ENCODE measurements at regions not wholly inside any gene's neighbourhood (a gene's known extent, or its start where the extent isn't known, plus 50 kb on each side); places are given as distances from the start of the nearest gene placed in this dataset.

DNA sequence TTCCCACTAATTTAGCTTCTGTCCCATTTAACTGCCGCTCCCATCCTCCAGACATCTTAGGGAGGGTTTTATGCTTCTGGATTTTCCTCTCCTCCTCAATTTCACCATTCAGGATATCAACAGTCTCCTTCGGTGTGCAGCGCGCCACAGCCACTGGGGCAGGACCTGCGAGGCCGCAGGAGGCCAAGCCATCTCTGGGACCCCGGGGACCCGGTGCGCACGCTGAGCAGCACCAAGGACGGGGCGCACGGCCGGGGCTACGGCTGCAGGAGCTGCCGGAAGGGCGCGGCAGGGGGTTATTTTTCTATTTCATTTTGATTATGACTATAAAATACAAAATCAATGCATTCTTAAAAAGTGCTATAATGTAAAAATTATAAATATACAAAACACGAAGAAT is 1238.4 kb upstream of the NCAM2 start:
- WGBS, 2 donors (ENCODE audit: low coverage in 1 of 2) = 92 to 98% methylated on average over 9 to 10 of the region's 19 CpGs
- TF ChIP-seq POLR2AphosphoS5 (IDR thresholded peaks at IDR 0.05) (no peak), POLR2A (IDR thresholded peaks at IDR 0.05) (no peak), EP300 (IDR thresholded peaks at IDR 0.05) (no peak), CTCF (IDR thresholded peaks at IDR 0.05) (no peak)

GRCh38 chr21:19767546-19767945 is 1230.7 kb upstream of the NCAM2 start:
- H3K27ac ChIP-seq = no peak overlapping the region
- WGBS, 2 donors (ENCODE audit: low coverage in 1 of 2) = 50 to 56% methylated on average over 1 of the region's 1 CpG
- no peak overlapping the region for H3K4me3 ChIP-seq
- H3K9me3 ChIP-seq = no peaks in the 10 kb centered on the region
- no peak for ATAC-seq
- no peaks in the 10 kb centered on the region for H3K4me1 ChIP-seq
- no peaks in the 10 kb centered on the region for H3K36me3 ChIP-seq
- no peak for TF ChIP-seq EP300 (IDR thresholded peaks at IDR 0.05)
- H3K27me3 ChIP-seq = no peaks in the 10 kb centered on the region

More for the DNA sequence above, 1238.4 kb upstream of the NCAM2 start:
- Histone ChIP-seq H3K27ac (no peak overlapping the region), H3K4me1 (no peaks in the 10 kb centered on the region), H3K27me3 (no peaks in the 10 kb centered on the region), H3K36me3 (no peaks in the 10 kb centered on the region), H3K4me3 (no peak overlapping the region), H3K9me3 (no peaks in the 10 kb centered on the region)
- no peak for ATAC-seq

- no peak for ATAC-seq
- Histone ChIP-seq H3K27me3 (no peaks in the 10 kb centered on the region), H3K36me3 (no peaks in the 10 kb centered on the region), H3K4me1 (no peaks in the 10 kb centered on the region), H3K27ac (no peak overlapping the region), H3K9me3 (no peaks in the 10 kb centered on the region), H3K4me3 (no peak overlapping the region)
- TF ChIP-seq POLR2A (IDR thresholded peaks at IDR 0.05) = no peak
- TF ChIP-seq POLR2AphosphoS5 (IDR thresholded peaks at IDR 0.05) = no peak
- WGBS, 2 donors (ENCODE audit: low coverage in 1 of 2) = 78 to 92% methylated on average over 2 of the region's 2 CpGs
These were observed 1226.3 kb upstream of the NCAM2 start for GRCh38 chr21:19771881-19772280.

GRCh38 chr21:19776076-19776475 is 1222.1 kb upstream of the NCAM2 start:
- no peak overlapping the region for H3K27ac ChIP-seq
- 58 to 70% methylated on average over 1 of the region's 1 CpG for WGBS, 2 donors (ENCODE audit: low coverage in 1 of 2)
- no peak for ATAC-seq
- no peaks in the 10 kb centered on the region for H3K4me1 ChIP-seq
- no peak for TF ChIP-seq POLR2A (IDR thresholded peaks at IDR 0.05)
- peaks cover 0 to 7% (median 0%) of the 10 kb centered on the region in 3 donors for H3K9me3 ChIP-seq
- H3K4me3 ChIP-seq = no peak overlapping the region
- H3K27me3 ChIP-seq = no peaks in the 10 kb centered on the region
- H3K36me3 ChIP-seq = no peaks in the 10 kb centered on the region

DNA sequence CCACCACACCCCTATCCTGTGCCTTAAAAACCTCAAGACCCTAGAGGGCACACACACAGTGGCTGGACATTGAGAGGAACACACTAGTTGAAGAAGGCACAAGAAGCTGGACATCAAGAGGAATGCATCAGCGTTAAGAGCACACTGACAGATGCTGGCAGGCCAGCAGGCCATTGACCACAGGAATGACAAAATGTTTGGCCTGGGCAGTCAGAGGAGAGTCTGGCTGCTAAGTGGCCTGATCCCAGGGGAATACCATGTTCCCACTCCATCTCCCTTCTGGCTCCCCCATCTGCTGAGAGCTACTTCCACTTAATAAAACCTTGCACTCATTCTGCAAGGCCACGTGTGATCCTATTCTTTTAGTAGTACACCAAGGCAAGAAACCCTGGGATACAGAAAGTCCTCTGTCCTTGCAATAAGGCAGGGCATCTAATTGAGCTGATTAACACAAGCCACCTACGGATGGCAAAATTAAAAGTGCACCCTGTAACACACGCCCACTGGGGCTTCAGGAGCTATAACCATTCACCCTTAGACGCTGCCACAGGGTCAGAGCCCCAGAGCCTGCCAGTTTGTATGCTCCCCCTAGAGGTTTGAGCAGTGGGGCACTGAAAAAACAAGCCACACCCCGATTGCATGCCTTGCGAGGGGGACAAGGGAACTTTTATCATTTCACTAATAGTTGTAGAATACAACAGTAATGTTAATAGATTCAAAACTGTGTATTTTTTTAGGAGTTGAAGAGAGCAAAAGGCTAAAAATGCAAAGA is 1216.1 kb upstream of the NCAM2 start:
- Histone ChIP-seq H3K36me3 (no peaks in the 10 kb centered on the region), H3K4me3 (no peak overlapping the region), H3K27me3 (no peaks in the 10 kb centered on the region), H3K9me3 (peaks cover 0 to 15% (median 0%) of the 10 kb centered on the region in 3 donors), H3K4me1 (no peaks in the 10 kb centered on the region), H3K27ac (no peak overlapping the region)
- WGBS, 2 donors (ENCODE audit: low coverage in 1 of 2) = 82 to 87% methylated on average over 4 of the region's 7 CpGs
- ATAC-seq = no peak
- TF ChIP-seq EP300 (IDR thresholded peaks at IDR 0.05) (no peak), POLR2AphosphoS5 (IDR thresholded peaks at IDR 0.05) (no peak), POLR2A (IDR thresholded peaks at IDR 0.05) (no peak), CTCF (IDR thresholded peaks at IDR 0.05) (no peak)

- Histone ChIP-seq H3K36me3 (no peaks in the 10 kb centered on the region), H3K27me3 (no peaks in the 10 kb centered on the region), H3K4me1 (no peaks in the 10 kb centered on the region), H3K4me3 (no peak overlapping the region), H3K9me3 (peaks cover 0 to 8% (median 0%) of the 10 kb centered on the region in 3 donors), H3K27ac (no peak overlapping the region)
- ATAC-seq = no peak
- no peak for TF ChIP-seq CTCF (IDR thresholded peaks at IDR 0.05)
- TF ChIP-seq EP300 (IDR thresholded peaks at IDR 0.05) = no peak
- TF ChIP-seq POLR2AphosphoS5 (IDR thresholded peaks at IDR 0.05) = no peak
- TF ChIP-seq POLR2A (IDR thresholded peaks at IDR 0.05) = no peak
- WGBS, 2 donors (ENCODE audit: low coverage in 1 of 2) = 63 to 70% methylated on average over 2 to 3 of the region's 3 CpGs
These were observed 1212.3 kb upstream of the NCAM2 start for GRCh38 chr21:19785941-19786340.

Measured in gastroesophageal sphincter (tissue), 4 donors.